GM23338 (cell line): ENCODE measurements at regions not wholly inside any gene's neighbourhood (a gene's known extent, or its start where the extent isn't known, plus 50 kb on each side); places are given as distances from the start of the nearest gene placed in this dataset.

Source experiments
- ATAC-seq: fragments of 200-7000 bp; cut with Tn5 transposase; 3 replicates; pipeline ENCODE4 v1.9.1; 2020
- DNase-seq: peaks from one replicate; pipeline ENCODE4 v3.0.0-alpha.2; 2015; ENCODE audit warnings: low spot score
- H2AFZ ChIP-seq: fragments of 200-600 bp; sonication (generic); 2 replicates; pipeline ENCODE4 v1.8.0; 2016; ENCODE audit warnings: antibody characterized with exemption, mild to moderate bottlenecking, moderate library complexity
- H3F3A ChIP-seq: fragments of 200-600 bp; sonication (generic); replicated peaks from 2 replicates; pipeline ENCODE4 v1.8.0; 2017; ENCODE audit warnings: antibody characterized with exemption, mixed run types, low read depth
- H3K27ac ChIP-seq: fragments of 200-600 bp; sonication (generic); 2 replicates; pipeline ENCODE4 v1.6.1; 2016; ENCODE audit warnings: low read depth
- H3K27me3 ChIP-seq: fragments of 200-600 bp; sonication (generic); 2 replicates; pipeline ENCODE4 v1.8.0; 2016; ENCODE audit warnings: mild to moderate bottlenecking, mixed run types, moderate library complexity; ENCODE audit not compliant: insufficient read depth
- H3K36me3 ChIP-seq: fragments of 200-600 bp; sonication (generic); 2 replicates; pipeline ENCODE4 v1.8.0; 2016; ENCODE audit warnings: mild to moderate bottlenecking; ENCODE audit not compliant: insufficient read depth
- H3K4me1 ChIP-seq: fragments of 200-600 bp; sonication (generic); 2 replicates; pipeline ENCODE4 v1.8.0; 2016; ENCODE audit warnings: mild to moderate bottlenecking, moderate library complexity; ENCODE audit not compliant: insufficient read depth
- H3K4me2 ChIP-seq: fragments of 200-600 bp; sonication (generic); 2 replicates; pipeline ENCODE4 v1.7.1; 2017; ENCODE audit warnings: mixed run types
- H3K4me3 ChIP-seq: fragments of 200-600 bp; sonication (generic); 2 replicates; pipeline ENCODE4 v1.6.1; 2016; ENCODE audit warnings: mixed run types
- H3K79me2 ChIP-seq: fragments of 200-600 bp; sonication (generic); replicated peaks from 2 replicates; pipeline ENCODE4 v1.8.0; 2017; ENCODE audit warnings: mild to moderate bottlenecking; ENCODE audit not compliant: insufficient read depth
- H3K9me2 ChIP-seq: fragments of 200-600 bp; sonication (generic); 2 replicates; pipeline ENCODE4 v1.8.0; 2017; ENCODE audit not compliant: insufficient read depth
- H4K20me1 ChIP-seq: fragments of 200-600 bp; sonication (generic); replicated peaks from 2 replicates; pipeline ENCODE4 v1.8.0; 2017; ENCODE audit warnings: mild to moderate bottlenecking; ENCODE audit not compliant: insufficient read depth
- H3K27ac Mint-ChIP-seq: 2 replicates; pipeline ENCODE4 v1.8.0; 2020; ENCODE audit warnings: inconsistent platforms, mild to moderate bottlenecking, moderate library complexity, mixed read lengths
- H3K27me3 Mint-ChIP-seq: 3 replicates; pipeline ENCODE4 v1.8.0; 2022; ENCODE audit warnings: low read depth, mild to moderate bottlenecking, moderate library complexity, mixed read lengths, inconsistent platforms; ENCODE audit not compliant: insufficient read depth, poor library complexity
- H3K36me3 Mint-ChIP-seq: 3 replicates; pipeline ENCODE4 v1.8.0; 2021; ENCODE audit warnings: low read depth, mild to moderate bottlenecking, inconsistent platforms, moderate library complexity, mixed read lengths
- H3K4me1 Mint-ChIP-seq: 3 replicates; pipeline ENCODE4 v1.8.0; 2020; ENCODE audit warnings: mild to moderate bottlenecking, inconsistent platforms, mixed read lengths
- H3K4me3 Mint-ChIP-seq: 3 replicates; pipeline ENCODE4 v1.8.0; 2021; ENCODE audit warnings: moderate library complexity, mild to moderate bottlenecking, inconsistent platforms, mixed read lengths
- H3K9me3 Mint-ChIP-seq: 3 replicates; pipeline ENCODE4 v1.8.0; 2020; ENCODE audit warnings: moderate library complexity, mild to moderate bottlenecking, inconsistent platforms, mixed read lengths
- CREB1 ChIP-seq: fragments of 250-450 bp; sonication (Bioruptor Pico); IDR thresholded peaks from 2 replicates; pipeline ENCODE4 v1.5.0; 2020; ENCODE audit warnings: low read depth, mild to moderate bottlenecking, moderate library complexity
- EZH2 ChIP-seq: fragments of 200-600 bp; sonication (generic); IDR thresholded peaks from one replicate; pipeline ENCODE4 v1.8.0; 2017; ENCODE audit warnings: antibody characterized with exemption, mild to moderate bottlenecking, low read depth; ENCODE audit not compliant: unreplicated experiment
- EZH2phosphoT487 ChIP-seq: fragments of 200-600 bp; sonication (generic); IDR thresholded peaks from one replicate; pipeline ENCODE4 v1.8.1; 2018; ENCODE audit warnings: antibody characterized with exemption; ENCODE audit not compliant: unreplicated experiment
- JUNB ChIP-seq: IDR thresholded peaks from one replicate; pipeline ENCODE4 v1.6.1; 2016; ENCODE audit warnings: antibody characterized with exemption; ENCODE audit not compliant: unreplicated experiment
- POLR2AphosphoS5 ChIP-seq: IDR thresholded peaks from 2 replicates; pipeline ENCODE4 v1.6.1; 2016; ENCODE audit warnings: antibody characterized with exemption, low read depth
- STAT1 ChIP-seq: IDR thresholded peaks from one replicate; pipeline ENCODE4 v1.6.1; 2016; ENCODE audit warnings: antibody characterized with exemption; ENCODE audit not compliant: unreplicated experiment
- ZNF114 ChIP-seq: fragments of 250-450 bp; sonication (Bioruptor Pico); IDR thresholded peaks from 2 replicates; pipeline ENCODE4 v1.5.0; 2020; ENCODE audit warnings: mild to moderate bottlenecking, moderate library complexity
- ZNF331 ChIP-seq: fragments of 250-450 bp; sonication (Bioruptor Pico); IDR thresholded peaks from 2 replicates; pipeline ENCODE4 v1.5.0; 2020; ENCODE audit warnings: low read depth, mild to moderate bottlenecking, moderate library complexity
- TF ChIP-seq, protein P1 (sequence below), 2 experiments: fragments of 200-600 bp in 1 of 2; sonication (generic) in 1 of 2; conservative IDR thresholded peaks; 2 replicates each; pipeline versions ENCODE4 v1.5.1 to v1.6.1; 2016 to 2017; ENCODE audit warnings: antibody characterized with exemption in 2 of 2, low read depth in 2 of 2, mild to moderate bottlenecking in 2 of 2, moderate library complexity in 1 of 2
- TF ChIP-seq, protein P2 (sequence below): IDR thresholded peaks from 2 replicates; pipeline ENCODE4 v1.6.1; 2016; ENCODE audit warnings: antibody characterized with exemption
- TF ChIP-seq, protein P3 (sequence below): IDR thresholded peaks from one replicate; pipeline ENCODE4 v1.6.1; 2018; ENCODE audit warnings: antibody characterized with exemption; ENCODE audit not compliant: unreplicated experiment

DNA sequence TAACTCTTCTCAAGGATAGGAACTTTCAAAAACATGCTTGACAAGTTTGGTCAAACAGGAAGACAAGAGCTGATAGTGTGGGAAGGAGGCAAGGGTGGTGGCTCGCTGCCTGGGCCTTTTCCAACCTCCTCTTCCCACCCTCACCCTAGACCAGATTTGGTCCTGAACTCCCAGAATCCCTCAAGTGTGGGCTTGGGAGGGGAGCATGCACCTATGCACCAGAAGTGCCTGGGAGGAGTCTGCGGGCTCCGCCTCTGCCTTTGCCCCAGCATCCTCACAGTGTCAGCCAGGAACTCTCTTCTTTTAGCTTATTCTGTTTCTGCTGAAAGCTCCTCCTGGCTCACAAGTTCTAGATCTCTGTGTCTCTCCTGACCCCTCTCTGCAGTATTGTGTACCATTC is 126.2 kb upstream of the MRPS22 start:
- Histone ChIP-seq H3F3A (no peaks in the 10 kb centered on the region), H3K4me3 (no peak overlapping the region), H3K27ac (no peak overlapping the region), H3K79me2 (no peaks in the 10 kb centered on the region), H3K36me3 (no peaks in the 10 kb centered on the region), H3K27me3 (no peaks in the 10 kb centered on the region), H3K4me1 (no peaks in the 10 kb centered on the region), H3K4me2 (no peak overlapping the region), H4K20me1 (no peaks in the 10 kb centered on the region), H3K9me2 (no peaks in the 10 kb centered on the region), H2AFZ (no peak overlapping the region)
- TF ChIP-seq ZNF331 (CRISPR knock-in tag) (no peak), JUNB (no peak), ZNF114 (CRISPR knock-in tag) (no peak), EZH2 (no peak)
- TF ChIP-seq, protein P1, sequence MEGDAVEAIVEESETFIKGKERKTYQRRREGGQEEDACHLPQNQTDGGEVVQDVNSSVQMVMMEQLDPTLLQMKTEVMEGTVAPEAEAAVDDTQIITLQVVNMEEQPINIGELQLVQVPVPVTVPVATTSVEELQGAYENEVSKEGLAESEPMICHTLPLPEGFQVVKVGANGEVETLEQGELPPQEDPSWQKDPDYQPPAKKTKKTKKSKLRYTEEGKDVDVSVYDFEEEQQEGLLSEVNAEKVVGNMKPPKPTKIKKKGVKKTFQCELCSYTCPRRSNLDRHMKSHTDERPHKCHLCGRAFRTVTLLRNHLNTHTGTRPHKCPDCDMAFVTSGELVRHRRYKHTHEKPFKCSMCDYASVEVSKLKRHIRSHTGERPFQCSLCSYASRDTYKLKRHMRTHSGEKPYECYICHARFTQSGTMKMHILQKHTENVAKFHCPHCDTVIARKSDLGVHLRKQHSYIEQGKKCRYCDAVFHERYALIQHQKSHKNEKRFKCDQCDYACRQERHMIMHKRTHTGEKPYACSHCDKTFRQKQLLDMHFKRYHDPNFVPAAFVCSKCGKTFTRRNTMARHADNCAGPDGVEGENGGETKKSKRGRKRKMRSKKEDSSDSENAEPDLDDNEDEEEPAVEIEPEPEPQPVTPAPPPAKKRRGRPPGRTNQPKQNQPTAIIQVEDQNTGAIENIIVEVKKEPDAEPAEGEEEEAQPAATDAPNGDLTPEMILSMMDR (conservative IDR thresholded peaks at IDR 0.05; ENCODE audit: low read depth in 2 of 2) = no peak
- no peaks in the 10 kb centered on the region for H3K27me3 Mint-ChIP-seq
- no peak overlapping the region for H3K27ac Mint-ChIP-seq
- ATAC-seq (no peak), DNase-seq (no peak)
- H3K4me1 Mint-ChIP-seq = no peaks in the 10 kb centered on the region
- H3K9me3 Mint-ChIP-seq = no peaks in the 10 kb centered on the region
- no peak overlapping the region for H3K4me3 Mint-ChIP-seq
- H3K36me3 Mint-ChIP-seq = no peaks in the 10 kb centered on the region

DNA sequence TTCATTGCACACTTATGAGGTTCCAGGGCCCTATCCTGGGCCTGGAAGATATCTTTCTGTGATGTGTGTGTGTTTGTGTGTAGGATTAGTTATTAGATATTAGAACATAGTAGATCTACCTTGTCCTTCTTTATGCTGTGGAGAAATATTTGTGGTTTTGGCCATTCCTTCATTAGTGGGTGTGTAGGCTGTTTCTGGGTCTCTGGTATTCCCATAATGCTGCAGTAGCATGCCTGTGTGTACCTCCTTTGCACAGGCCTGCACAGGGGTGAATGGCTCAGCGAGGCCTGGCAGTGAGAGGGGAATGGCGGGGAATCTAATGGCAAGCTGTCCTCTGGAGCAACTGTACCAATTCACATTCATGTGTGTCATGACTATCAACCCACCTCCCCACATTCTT is 125.8 kb upstream of the MRPS22 start:
- no peaks in the 10 kb centered on the region for H3K9me3 Mint-ChIP-seq
- Histone ChIP-seq H3K4me3 (no peak overlapping the region), H3K9me2 (no peaks in the 10 kb centered on the region), H3K27ac (no peak overlapping the region), H4K20me1 (no peaks in the 10 kb centered on the region), H3K4me1 (no peaks in the 10 kb centered on the region), H2AFZ (no peak overlapping the region), H3K36me3 (no peaks in the 10 kb centered on the region), H3K27me3 (no peaks in the 10 kb centered on the region), H3K79me2 (no peaks in the 10 kb centered on the region), H3F3A (no peaks in the 10 kb centered on the region), H3K4me2 (no peak overlapping the region)
- H3K4me3 Mint-ChIP-seq = no peak overlapping the region
- H3K4me1 Mint-ChIP-seq = no peaks in the 10 kb centered on the region
- DNase-seq = no peak
- ATAC-seq = no peak
- H3K36me3 Mint-ChIP-seq = no peaks in the 10 kb centered on the region
- H3K27ac Mint-ChIP-seq = no peak overlapping the region
- no peaks in the 10 kb centered on the region for H3K27me3 Mint-ChIP-seq
- TF ChIP-seq STAT1 (no peak), JUNB (no peak), EZH2phosphoT487 (no peak), POLR2AphosphoS5 (no peak), EZH2 (no peak), CREB1 (CRISPR knock-in tag) (no peak)
- TF ChIP-seq, protein P2, sequence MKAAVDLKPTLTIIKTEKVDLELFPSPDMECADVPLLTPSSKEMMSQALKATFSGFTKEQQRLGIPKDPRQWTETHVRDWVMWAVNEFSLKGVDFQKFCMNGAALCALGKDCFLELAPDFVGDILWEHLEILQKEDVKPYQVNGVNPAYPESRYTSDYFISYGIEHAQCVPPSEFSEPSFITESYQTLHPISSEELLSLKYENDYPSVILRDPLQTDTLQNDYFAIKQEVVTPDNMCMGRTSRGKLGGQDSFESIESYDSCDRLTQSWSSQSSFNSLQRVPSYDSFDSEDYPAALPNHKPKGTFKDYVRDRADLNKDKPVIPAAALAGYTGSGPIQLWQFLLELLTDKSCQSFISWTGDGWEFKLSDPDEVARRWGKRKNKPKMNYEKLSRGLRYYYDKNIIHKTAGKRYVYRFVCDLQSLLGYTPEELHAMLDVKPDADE = no peak
- TF ChIP-seq, protein P1 (conservative IDR thresholded peaks at IDR 0.05; ENCODE audit: low read depth in 2 of 2) = no peak
- TF ChIP-seq, protein P3, sequence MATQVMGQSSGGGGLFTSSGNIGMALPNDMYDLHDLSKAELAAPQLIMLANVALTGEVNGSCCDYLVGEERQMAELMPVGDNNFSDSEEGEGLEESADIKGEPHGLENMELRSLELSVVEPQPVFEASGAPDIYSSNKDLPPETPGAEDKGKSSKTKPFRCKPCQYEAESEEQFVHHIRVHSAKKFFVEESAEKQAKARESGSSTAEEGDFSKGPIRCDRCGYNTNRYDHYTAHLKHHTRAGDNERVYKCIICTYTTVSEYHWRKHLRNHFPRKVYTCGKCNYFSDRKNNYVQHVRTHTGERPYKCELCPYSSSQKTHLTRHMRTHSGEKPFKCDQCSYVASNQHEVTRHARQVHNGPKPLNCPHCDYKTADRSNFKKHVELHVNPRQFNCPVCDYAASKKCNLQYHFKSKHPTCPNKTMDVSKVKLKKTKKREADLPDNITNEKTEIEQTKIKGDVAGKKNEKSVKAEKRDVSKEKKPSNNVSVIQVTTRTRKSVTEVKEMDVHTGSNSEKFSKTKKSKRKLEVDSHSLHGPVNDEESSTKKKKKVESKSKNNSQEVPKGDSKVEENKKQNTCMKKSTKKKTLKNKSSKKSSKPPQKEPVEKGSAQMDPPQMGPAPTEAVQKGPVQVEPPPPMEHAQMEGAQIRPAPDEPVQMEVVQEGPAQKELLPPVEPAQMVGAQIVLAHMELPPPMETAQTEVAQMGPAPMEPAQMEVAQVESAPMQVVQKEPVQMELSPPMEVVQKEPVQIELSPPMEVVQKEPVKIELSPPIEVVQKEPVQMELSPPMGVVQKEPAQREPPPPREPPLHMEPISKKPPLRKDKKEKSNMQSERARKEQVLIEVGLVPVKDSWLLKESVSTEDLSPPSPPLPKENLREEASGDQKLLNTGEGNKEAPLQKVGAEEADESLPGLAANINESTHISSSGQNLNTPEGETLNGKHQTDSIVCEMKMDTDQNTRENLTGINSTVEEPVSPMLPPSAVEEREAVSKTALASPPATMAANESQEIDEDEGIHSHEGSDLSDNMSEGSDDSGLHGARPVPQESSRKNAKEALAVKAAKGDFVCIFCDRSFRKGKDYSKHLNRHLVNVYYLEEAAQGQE = no peak
